ENCODE measurements at regions not wholly inside any gene's neighbourhood (a gene's known extent, or its start where the extent isn't known, plus 50 kb on each side); places are given as distances from the start of the nearest gene placed in this dataset.

DNA sequence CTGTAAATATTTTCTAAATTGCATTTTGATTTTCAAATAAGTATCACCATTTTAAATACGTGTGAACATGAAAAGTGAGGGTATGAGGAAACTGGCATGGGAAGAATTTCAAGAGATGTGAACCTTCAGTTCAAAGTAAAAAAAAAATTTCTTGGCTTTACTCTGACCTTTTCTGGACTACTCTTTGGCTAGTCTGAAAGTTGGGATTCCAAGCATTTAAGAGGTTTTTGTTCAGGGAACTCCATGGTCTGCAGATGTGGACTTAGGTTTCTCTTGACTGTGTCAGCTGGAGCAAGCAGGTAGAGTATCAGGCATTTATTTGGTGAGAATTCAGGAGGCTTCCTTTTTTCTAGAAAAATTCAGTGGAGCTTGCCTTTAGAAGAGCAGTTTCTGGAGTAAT lies 311.6 kb downstream of the LRIG3 start:
- no peaks in the 10 kb centered on the region for H3K4me1 ChIP-seq (ENCODE audit: low read length)
- H3K9ac ChIP-seq (ENCODE audit: low read length) = no peak overlapping the region
- H3K36me3 ChIP-seq (replicated peaks; ENCODE audit: low read depth, low read length) = no peaks in the 10 kb centered on the region
- H4K20me1 ChIP-seq (ENCODE audit: insufficient read depth, low read length) = no peaks in the 10 kb centered on the region
- no peak overlapping the region for H3K4me3 ChIP-seq (ENCODE audit: low read length)
- no peak overlapping the region for H3K4me2 ChIP-seq (ENCODE audit: low read length)
- H3K9me3 ChIP-seq (ENCODE audit: insufficient read depth, low read length) = no peaks in the 10 kb centered on the region
- no peaks in the 10 kb centered on the region for H3K27me3 ChIP-seq (ENCODE audit: low read depth, low read length)
- no peaks in the 10 kb centered on the region for H3K79me2 ChIP-seq (ENCODE audit: low read length)
- H3K27ac ChIP-seq (ENCODE audit: low read length) = no peak overlapping the region
- TF ChIP-seq CTCF (IDR thresholded peaks at IDR 0.05; ENCODE audit: low read depth, low read length) (no peak), EZH2phosphoT487 (IDR thresholded peaks at IDR 0.05; ENCODE audit: low read depth) (no peak)
- H2AFZ ChIP-seq (ENCODE audit: low read depth, low read length) = no peak overlapping the region

- Histone ChIP-seq H2AFZ (ENCODE audit: low read depth, low read length) (no peak overlapping the region), H4K20me1 (ENCODE audit: insufficient read depth, low read length) (no peaks in the 10 kb centered on the region), H3K4me2 (ENCODE audit: low read length) (no peak overlapping the region), H3K27me3 (ENCODE audit: low read depth, low read length) (no peaks in the 10 kb centered on the region), H3K4me3 (ENCODE audit: low read length) (no peak overlapping the region), H3K4me1 (ENCODE audit: low read length) (no peaks in the 10 kb centered on the region), H3K9ac (ENCODE audit: low read length) (no peak overlapping the region), H3K36me3 (replicated peaks; ENCODE audit: low read depth, low read length) (no peaks in the 10 kb centered on the region), H3K79me2 (ENCODE audit: low read length) (no peaks in the 10 kb centered on the region), H3K27ac (ENCODE audit: low read length) (no peak overlapping the region), H3K9me3 (ENCODE audit: insufficient read depth, low read length) (no peaks in the 10 kb centered on the region)
- no peak for TF ChIP-seq CTCF (IDR thresholded peaks at IDR 0.05; ENCODE audit: low read depth, low read length)
- TF ChIP-seq EZH2phosphoT487 (IDR thresholded peaks at IDR 0.05; ENCODE audit: low read depth) = no peak
Observed at GRCh38 chr12:58615047-58615446, 305.3 kb downstream of the LRIG3 start.

DNA sequence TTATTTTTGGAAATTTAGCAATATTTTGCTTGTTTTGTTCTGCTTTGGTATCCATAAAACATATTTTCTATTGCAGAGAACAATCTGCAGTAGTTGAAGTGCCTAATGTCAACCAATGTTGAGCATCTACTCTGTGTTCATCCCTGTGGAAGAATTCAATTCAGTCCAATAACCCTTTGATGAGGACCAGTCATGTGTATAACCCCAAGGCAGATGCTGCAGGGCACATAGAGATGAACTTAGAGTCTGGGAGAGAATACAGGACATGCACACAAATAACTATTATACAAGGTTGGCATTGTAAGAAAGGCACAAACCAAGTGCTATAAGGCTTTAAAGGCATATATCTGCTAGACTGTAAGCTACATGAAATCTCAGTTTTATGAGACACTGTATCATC lies 304.7 kb downstream of the LRIG3 start:
- Histone ChIP-seq H4K20me1 (ENCODE audit: insufficient read depth, low read length) (no peaks in the 10 kb centered on the region), H2AFZ (ENCODE audit: low read depth, low read length) (no peak overlapping the region), H3K27ac (ENCODE audit: low read length) (no peak overlapping the region), H3K36me3 (replicated peaks; ENCODE audit: low read depth, low read length) (no peaks in the 10 kb centered on the region), H3K27me3 (ENCODE audit: low read depth, low read length) (no peaks in the 10 kb centered on the region), H3K79me2 (ENCODE audit: low read length) (no peaks in the 10 kb centered on the region), H3K4me2 (ENCODE audit: low read length) (no peak overlapping the region), H3K4me3 (ENCODE audit: low read length) (no peak overlapping the region), H3K9ac (ENCODE audit: low read length) (no peak overlapping the region), H3K4me1 (ENCODE audit: low read length) (no peaks in the 10 kb centered on the region), H3K9me3 (ENCODE audit: insufficient read depth, low read length) (no peaks in the 10 kb centered on the region)
- no peak for TF ChIP-seq EZH2phosphoT487 (IDR thresholded peaks at IDR 0.05; ENCODE audit: low read depth)
- TF ChIP-seq CTCF (IDR thresholded peaks at IDR 0.05; ENCODE audit: low read depth, low read length) = no peak

- Histone ChIP-seq H3K4me3 (ENCODE audit: low read length) (no peak overlapping the region), H4K20me1 (ENCODE audit: insufficient read depth, low read length) (no peaks in the 10 kb centered on the region), H3K9ac (ENCODE audit: low read length) (no peak overlapping the region), H3K4me2 (ENCODE audit: low read length) (no peak overlapping the region), H3K36me3 (replicated peaks; ENCODE audit: low read depth, low read length) (no peaks in the 10 kb centered on the region), H3K27me3 (ENCODE audit: low read depth, low read length) (no peaks in the 10 kb centered on the region), H3K4me1 (ENCODE audit: low read length) (no peaks in the 10 kb centered on the region), H3K79me2 (ENCODE audit: low read length) (no peaks in the 10 kb centered on the region), H3K9me3 (ENCODE audit: insufficient read depth, low read length) (no peaks in the 10 kb centered on the region), H3K27ac (ENCODE audit: low read length) (no peak overlapping the region), H2AFZ (ENCODE audit: low read depth, low read length) (no peak overlapping the region)
- TF ChIP-seq CTCF (IDR thresholded peaks at IDR 0.05; ENCODE audit: low read depth, low read length) = no peak
Observed at GRCh38 chr12:58616618-58617017, 303.7 kb downstream of the LRIG3 start.
